Heart left ventricle (tissue), 16 donors: ENCODE measurements at regions not wholly inside any gene's neighbourhood (a gene's known extent, or its start where the extent isn't known, plus 50 kb on each side); places are given as distances from the start of the nearest gene placed in this dataset.
"Not testable (repeated sequence)": the region's sequence is repeated elsewhere in the genome, so short reads cannot be mapped to it uniquely, and the experiment has no call there.

Source experiments
- ATAC-seq, 4 donors: fragments of 200-7000 bp; cut with Tn5 transposase; one replicate each; pipeline ENCODE4 v1.9.1; 2020 to 2022; ENCODE audit warnings: moderate library complexity in 4 of 4, mild to moderate bottlenecking in 3 of 4, moderate number of reproducible peaks in 1 of 4
- DNase-seq, 5 donors: peaks; one replicate each; pipeline ENCODE4 v3.0.0-alpha.2; 2020
- H3K27ac ChIP-seq, 12 donors: fragments of 200-600 bp; sonication (generic) in 4 of 12; one replicate each; pipeline versions ENCODE4 v1.5.0 to v1.8.0; 2016 to 2022; ENCODE audit warnings: mild to moderate bottlenecking in 2 of 12
- H3K27me3 ChIP-seq, 9 donors: fragments of 200-600 bp; sonication (generic) in 2 of 9; one replicate each; pipeline versions ENCODE4 v1.5.1 to v1.8.0; 2016 to 2022; ENCODE audit warnings: mild to moderate bottlenecking in 3 of 9
- H3K36me3 ChIP-seq, 9 donors: fragments of 200-600 bp; sonication (generic) in 2 of 9; one replicate each; pipeline versions ENCODE4 v1.5.0 to v1.8.0; 2018 to 2022; ENCODE audit warnings: mild to moderate bottlenecking in 2 of 9
- H3K4me1 ChIP-seq, 12 donors: fragments of 200-600 bp; sonication (generic) in 4 of 12; one replicate each; pipeline versions ENCODE4 v1.5.0 to v1.8.0; 2016 to 2022; ENCODE audit warnings: mild to moderate bottlenecking in 3 of 12
- H3K4me3 ChIP-seq, 12 donors: fragments of 200-600 bp; sonication (generic) in 4 of 12; one replicate each; pipeline versions ENCODE4 v1.5.0 to v1.8.0; 2017 to 2022; ENCODE audit warnings: mild to moderate bottlenecking in 9 of 12, moderate library complexity in 4 of 12
- H3K9me3 ChIP-seq, 12 donors: fragments of 200-600 bp; sonication (generic) in 4 of 12; one replicate each; pipeline versions ENCODE4 v1.5.0 to v1.8.0; 2016 to 2022; ENCODE audit warnings: mild to moderate bottlenecking in 1 of 12
- CTCF ChIP-seq, 12 donors: fragments of 200-600 bp; sonication (generic) in 4 of 12; IDR thresholded peaks; one replicate each; pipeline versions ENCODE4 v1.5.0 to v1.8.0; 2018 to 2022; ENCODE audit warnings: antibody characterized with exemption in 12 of 12, mild to moderate bottlenecking in 5 of 12
- POLR2A ChIP-seq, 2 donors: fragments of 450-650 bp; IDR thresholded peaks; one replicate each; pipeline ENCODE4 v1.6.1; 2017; ENCODE audit warnings: antibody characterized with exemption in 2 of 2, mild to moderate bottlenecking in 2 of 2, moderate library complexity in 2 of 2
- WGBS, 4 donors: extraction: QIAGEN DNeasy Blood & Tissue Kit in 2 of 4; methylation state at CpG; one replicate each; pipeline versions ENCODE4 v1.1.5 to v1.1.7; 2013 to 2018; 5-methylcytosine and 5-hydroxymethylcytosine counted together
- intact Hi-C, 10 donors: fragments of 100-400 bp; cut with DNase I; formaldehyde crosslinking; loops; one replicate each; pipeline versions ENCODE4 v1.11.1 to v1.14.2; 2022
- donor health status: ischemic (EF 13 %, LVEDD 7.1; RV severe dilation, severe dysfunction).
- donor health status: healthy with polysubstance abuse.
- donor health status: DM: no; HTN: yes; CAD: no.
- donor health status: DM: no; HTN: no; CAD: no.
- donor health status: ischemic (EF 25% LVEDD 6.9; RV normal size, moderate dysfunction).
- donor health status: ischemic (EF 25% LVEDD 5.7; RV mildly dilated, moderate dysfunction).
- donor health status: healthy.
- donor health status: DM: yes; HTN: yes; CAD: no.
- donor health status: ischemic (EF 35%, LVEDD 5.7; RV mildly dilated, moderate dysfunction).
- donor health status: nonischemic (EF 11% LVEDD 7.7; RV severe dilation, severe dysfunction).
- donor health status: DM: yes; HTN: yes; CAD: no.
- donor health status: PGD.
- donor health status: ischemic (EF 29% LVEDD 5.4; RV normal size, mild dysfunction).
- donor health status: nonischemic (EF 23%, LVEDD 6.1; RV moderate dilation, normal function).

- peaks cover 0 to 15% (median 0%) of the 10 kb centered on the region in 9 donors for H3K27me3 ChIP-seq
- H3K4me1 ChIP-seq, result no peaks in the 10 kb centered on the region
- no peak for ATAC-seq
- H3K4me3 ChIP-seq, result no peak overlapping the region
- DNase-seq, result no peak
- TF ChIP-seq CTCF (IDR thresholded peaks at IDR 0.05) (no peak), POLR2A (IDR thresholded peaks at IDR 0.05) (no peak)
- 73 to 79% (median 76%) methylated on average over 3 of the region's 3 CpGs for WGBS, 4 donors
- H3K27ac ChIP-seq, result no peak overlapping the region
- intact Hi-C loops, result no loop called here
- no peaks in the 10 kb centered on the region for H3K9me3 ChIP-seq
- no peaks in the 10 kb centered on the region for H3K36me3 ChIP-seq
Measured at GRCh38 chr7:131934452-131934851, 378.0 kb upstream of the PODXL start.

GRCh38 chr7:131933751-131934289 is 377.4 kb upstream of the PODXL start:
- WGBS, 4 donors, result 63 to 74% (median 71%) methylated on average over 6 of the region's 6 CpGs
- Histone ChIP-seq H3K36me3 (no peaks in the 10 kb centered on the region), H3K27me3 (peaks cover 0 to 15% (median 0%) of the 10 kb centered on the region in 9 donors), H3K9me3 (no peaks in the 10 kb centered on the region), H3K4me1 (no peaks in the 10 kb centered on the region), H3K27ac (no peak overlapping the region), H3K4me3 (no peak overlapping the region)
- DNase-seq (no peak), ATAC-seq (no peak)
- TF ChIP-seq POLR2A (IDR thresholded peaks at IDR 0.05) (no peak), CTCF (IDR thresholded peaks at IDR 0.05) (no peak)
- intact Hi-C loops, result no loop called here

DNA sequence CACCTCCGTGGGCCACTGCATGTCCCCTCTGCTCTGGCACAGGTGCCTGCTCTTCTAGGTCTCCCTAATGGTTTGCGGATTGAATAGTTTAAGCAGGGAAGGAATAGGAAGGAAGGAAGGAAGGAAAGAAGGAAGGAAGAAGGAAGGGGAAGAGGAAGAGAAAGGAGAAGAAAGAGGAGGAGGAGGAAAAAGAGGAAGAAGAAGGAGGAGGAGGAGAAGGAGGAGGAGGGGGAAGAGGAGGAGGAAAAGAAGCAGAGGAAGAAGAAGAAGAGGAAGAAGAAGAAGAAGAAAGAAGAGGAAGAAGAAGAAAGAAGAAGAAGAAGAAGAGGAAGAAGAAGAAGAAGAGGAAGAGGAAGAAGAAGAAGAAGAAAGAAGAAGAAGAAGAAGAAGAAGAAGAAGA is 376.8 kb upstream of the PODXL start:
- DNase-seq, H3K4me1 ChIP-seq, ATAC-seq, H3K9me3 ChIP-seq, H3K4me3 ChIP-seq, H3K27ac ChIP-seq, H3K36me3 ChIP-seq, intact Hi-C loops: not testable (repeated sequence)
- peaks cover 0 to 16% (median 0%) of the 10 kb centered on the region in 9 donors for H3K27me3 ChIP-seq
- WGBS, 4 donors, result 83 to 90% (median 87%) methylated on average over 2 of the region's 2 CpGs

GRCh38 chr7:131932271-131932670 is 375.8 kb upstream of the PODXL start:
- no peak for DNase-seq
- intact Hi-C loops, result no loop called here
- TF ChIP-seq POLR2A (IDR thresholded peaks at IDR 0.05), result no peak
- TF ChIP-seq CTCF (IDR thresholded peaks at IDR 0.05), result no peak
- Histone ChIP-seq H3K27ac (no peak overlapping the region), H3K27me3 (peaks cover 0 to 19% (median 0%) of the 10 kb centered on the region in 9 donors), H3K4me1 (no peaks in the 10 kb centered on the region), H3K36me3 (no peaks in the 10 kb centered on the region), H3K9me3 (no peaks in the 10 kb centered on the region), H3K4me3 (no peak overlapping the region)
- WGBS, 4 donors, result 58 to 66% (median 63%) methylated on average over 5 of the region's 5 CpGs
- no peak for ATAC-seq

DNA sequence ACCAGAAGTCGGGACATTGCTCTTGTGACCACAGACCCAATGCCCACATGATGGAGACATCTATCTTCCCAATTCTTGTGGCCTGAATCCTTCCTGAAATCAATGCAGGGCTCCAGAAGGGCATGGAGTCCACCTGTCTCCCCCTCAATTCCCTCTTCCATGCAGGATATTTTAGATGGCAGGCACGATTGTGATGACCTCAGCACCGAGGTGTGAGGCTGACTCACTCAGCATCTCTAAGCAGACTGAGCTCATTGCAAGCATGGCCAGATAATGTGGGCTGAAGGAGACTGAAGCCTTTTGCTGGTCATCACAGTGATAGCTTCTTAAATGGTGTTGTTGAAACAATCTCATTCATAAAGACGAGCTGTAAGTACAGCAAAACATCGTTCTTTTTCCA is 374.9 kb upstream of the PODXL start:
- intact Hi-C loops, result no loop called here
- Histone ChIP-seq H3K27ac (no peak overlapping the region), H3K4me3 (no peak overlapping the region), H3K36me3 (no peaks in the 10 kb centered on the region), H3K4me1 (no peaks in the 10 kb centered on the region), H3K27me3 (peaks cover 0 to 19% (median 0%) of the 10 kb centered on the region in 9 donors), H3K9me3 (no peaks in the 10 kb centered on the region)
- no peak for DNase-seq
- 55 to 65% (median 63%) methylated on average over 5 of the region's 5 CpGs for WGBS, 4 donors
- no peak for TF ChIP-seq CTCF (IDR thresholded peaks at IDR 0.05)
- TF ChIP-seq POLR2A (IDR thresholded peaks at IDR 0.05), result no peak
- no peak for ATAC-seq
